ENCODE measurements at regions not wholly inside any gene's neighbourhood (a gene's known extent, or its start where the extent isn't known, plus 50 kb on each side); places are given as distances from the start of the nearest gene placed in this dataset.

GRCh38 chr4:137979938-137980337 is 262.2 kb downstream of the SLC7A11 start:
- no peak overlapping the region for H3K27ac ChIP-seq
- DNase-seq = no peak
- no peak for TF ChIP-seq CTCF (IDR thresholded peaks at IDR 0.05; ENCODE audit: low read depth, low read length, missing control alignments)

GRCh38 chr4:137968956-137969678 is 273.0 kb downstream of the SLC7A11 start:
- no peak for DNase-seq
- in situ Hi-C loops (cut with HindIII; ENCODE audit: low pct_ligation_motif_present, low sequenced_read_pairs) = no loop called here
- H3K36me3 ChIP-seq (replicated peaks) = no peaks in the 10 kb centered on the region
- no peaks in the 10 kb centered on the region for H3K27me3 ChIP-seq (replicated peaks)
- H3K4me3 ChIP-seq (ENCODE audit: low read depth, low read length) = no peak overlapping the region
- no peak for TF ChIP-seq CTCF (IDR thresholded peaks at IDR 0.05; ENCODE audit: low read depth, low read length, missing control alignments)
- no peak overlapping the region for H3K27ac ChIP-seq

More at GRCh38 chr4:137979938-137980337, 262.2 kb downstream of the SLC7A11 start:
- Histone ChIP-seq H3K27me3 (replicated peaks) (no peaks in the 10 kb centered on the region), H3K36me3 (replicated peaks) (no peaks in the 10 kb centered on the region), H3K4me3 (ENCODE audit: low read depth, low read length) (no peak overlapping the region)
- in situ Hi-C loops (cut with HindIII; ENCODE audit: low pct_ligation_motif_present, low sequenced_read_pairs) = no loop called here

- Histone ChIP-seq H3K4me3 (ENCODE audit: low read depth, low read length) (no peak overlapping the region), H3K27ac (no peak overlapping the region), H3K36me3 (replicated peaks) (no peaks in the 10 kb centered on the region), H3K27me3 (replicated peaks) (no peaks in the 10 kb centered on the region)
- no peak for TF ChIP-seq CTCF (IDR thresholded peaks at IDR 0.05; ENCODE audit: low read depth, low read length, missing control alignments)
- in situ Hi-C loops (cut with HindIII; ENCODE audit: low pct_ligation_motif_present, low sequenced_read_pairs) = no loop called here
- DNase-seq = peak; percentile 11
Measured at GRCh38 chr4:137967480-137968190, 274.5 kb downstream of the SLC7A11 start.

GRCh38 chr4:137966504-137966903 is 275.6 kb downstream of the SLC7A11 start:
- in situ Hi-C loops (cut with HindIII; ENCODE audit: low pct_ligation_motif_present, low sequenced_read_pairs) = no loop called here
- H3K27ac ChIP-seq = no peak overlapping the region
- H3K4me3 ChIP-seq (ENCODE audit: low read depth, low read length) = no peak overlapping the region
- DNase-seq = no peak
- no peaks in the 10 kb centered on the region for H3K36me3 ChIP-seq (replicated peaks)
- no peaks in the 10 kb centered on the region for H3K27me3 ChIP-seq (replicated peaks)
- TF ChIP-seq CTCF (IDR thresholded peaks at IDR 0.05; ENCODE audit: low read depth, low read length, missing control alignments) = no peak

- Histone ChIP-seq H3K27ac (peak overlapping the region; percentile 47), H3K4me3 (ENCODE audit: low read depth, low read length) (no peak overlapping the region), H3K27me3 (replicated peaks) (no peaks in the 10 kb centered on the region), H3K36me3 (replicated peaks) (no peaks in the 10 kb centered on the region)
- in situ Hi-C loops (cut with HindIII; ENCODE audit: low pct_ligation_motif_present, low sequenced_read_pairs) = no loop called here
- no peak for DNase-seq
- no peak for TF ChIP-seq CTCF (IDR thresholded peaks at IDR 0.05; ENCODE audit: low read depth, low read length, missing control alignments)
Measured at GRCh38 chr4:137961051-137961438, 281.1 kb downstream of the SLC7A11 start.
